ENCODE measurements at regions not wholly inside any gene's neighbourhood (a gene's known extent, or its start where the extent isn't known, plus 50 kb on each side); places are given as distances from the start of the nearest gene placed in this dataset.
A peak's percentile ranks its signal among the peaks of the same experiment; 100 is the strongest.

DNA sequence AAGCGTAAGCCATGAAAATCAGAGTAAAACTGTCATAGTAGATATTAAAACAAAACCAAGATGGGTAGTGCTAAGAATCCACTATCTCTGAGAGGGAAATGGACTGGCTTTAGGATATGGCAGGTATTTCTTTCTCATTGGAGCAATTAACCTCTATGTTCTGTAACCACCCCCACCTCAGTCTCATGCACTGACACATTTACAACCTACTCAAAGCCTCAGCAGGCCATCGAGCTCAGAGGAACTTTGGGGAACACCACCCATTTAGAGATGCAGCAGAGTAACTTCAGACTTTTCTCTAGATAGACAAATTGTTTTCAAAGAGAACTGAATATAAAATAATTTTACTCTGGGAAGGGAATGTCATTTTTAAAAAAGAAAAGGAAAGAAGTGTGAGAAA is 615.8 kb upstream of the ZFHX3 start:
- FAIRE-seq: no peak

DNA sequence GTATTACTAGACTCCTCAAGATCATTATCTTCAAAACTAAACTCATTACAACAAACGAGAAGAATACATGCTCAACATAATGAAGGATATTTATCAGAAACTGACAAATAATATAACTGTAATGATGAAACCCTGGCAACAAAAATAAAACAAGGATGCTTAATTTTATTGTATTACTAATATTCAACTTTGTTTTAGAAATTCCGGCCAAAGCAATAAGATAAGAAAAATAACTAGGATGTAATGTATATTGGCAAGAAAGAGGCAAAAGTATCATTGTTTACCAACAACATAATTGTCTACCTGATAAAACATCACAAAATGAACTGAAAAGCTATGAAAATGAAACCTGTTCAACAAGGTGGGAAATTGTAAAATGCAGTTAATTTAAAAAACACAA is 588.3 kb upstream of the ZFHX3 start:
- no peak for FAIRE-seq

DNA sequence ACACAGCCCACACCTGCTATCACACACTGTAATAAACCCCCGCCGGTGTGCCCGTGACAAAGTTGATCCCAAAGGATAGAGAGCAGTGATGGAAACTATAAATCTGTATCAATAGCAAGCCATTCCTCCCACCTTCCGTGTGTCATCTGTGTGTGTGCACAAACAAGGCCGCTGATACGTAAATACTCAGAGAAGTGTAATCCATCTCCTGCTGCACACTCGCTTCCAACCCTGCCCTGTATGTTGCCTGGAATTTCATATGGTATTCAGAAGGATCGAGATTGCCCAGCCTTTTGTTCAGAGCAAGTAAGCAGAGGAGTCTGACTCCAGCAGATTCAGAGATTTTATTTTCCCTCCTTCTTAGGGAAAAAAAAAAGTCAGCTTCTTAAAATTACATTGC is 581.1 kb upstream of the ZFHX3 start:
- no peak for FAIRE-seq

DNA sequence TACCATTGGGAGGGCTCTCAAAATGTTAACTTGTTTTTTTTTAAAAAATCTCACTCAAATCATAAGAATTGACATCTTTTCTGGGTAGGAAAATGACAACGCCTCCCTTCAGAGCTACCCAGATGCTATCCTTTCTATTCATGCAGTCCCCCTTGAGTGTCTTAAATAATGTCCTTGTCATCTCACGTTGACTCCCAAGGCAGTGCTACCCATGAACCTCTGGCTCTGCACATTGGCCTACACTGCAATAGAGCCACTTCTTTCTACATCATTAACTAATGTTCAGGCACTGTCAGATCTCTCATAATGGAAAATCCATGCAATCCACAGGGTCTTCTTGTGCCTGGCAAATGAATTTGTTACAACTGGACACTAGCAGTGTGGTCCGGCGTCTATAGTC is 569.8 kb upstream of the ZFHX3 start:
- no peak for FAIRE-seq

DNA sequence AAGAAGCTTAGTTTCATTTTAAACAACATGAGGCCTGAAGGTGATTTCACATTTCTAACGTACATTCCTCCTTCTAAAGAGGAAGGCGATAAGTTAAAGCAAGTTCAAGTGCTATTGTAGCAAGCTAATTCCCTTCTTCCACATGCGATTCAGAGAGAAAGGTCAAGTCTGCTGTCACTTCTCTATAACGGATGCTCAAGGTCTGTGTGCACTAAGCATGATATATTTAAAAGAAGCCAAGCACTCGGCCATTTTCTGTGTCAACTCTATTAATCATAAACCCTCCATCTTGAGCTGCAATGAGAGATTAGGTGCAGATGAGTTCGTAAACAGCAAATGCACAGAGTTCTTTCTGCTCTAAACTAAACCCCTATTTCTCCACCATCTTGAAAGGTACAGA is 568.8 kb upstream of the ZFHX3 start:
- no peak for FAIRE-seq

DNA sequence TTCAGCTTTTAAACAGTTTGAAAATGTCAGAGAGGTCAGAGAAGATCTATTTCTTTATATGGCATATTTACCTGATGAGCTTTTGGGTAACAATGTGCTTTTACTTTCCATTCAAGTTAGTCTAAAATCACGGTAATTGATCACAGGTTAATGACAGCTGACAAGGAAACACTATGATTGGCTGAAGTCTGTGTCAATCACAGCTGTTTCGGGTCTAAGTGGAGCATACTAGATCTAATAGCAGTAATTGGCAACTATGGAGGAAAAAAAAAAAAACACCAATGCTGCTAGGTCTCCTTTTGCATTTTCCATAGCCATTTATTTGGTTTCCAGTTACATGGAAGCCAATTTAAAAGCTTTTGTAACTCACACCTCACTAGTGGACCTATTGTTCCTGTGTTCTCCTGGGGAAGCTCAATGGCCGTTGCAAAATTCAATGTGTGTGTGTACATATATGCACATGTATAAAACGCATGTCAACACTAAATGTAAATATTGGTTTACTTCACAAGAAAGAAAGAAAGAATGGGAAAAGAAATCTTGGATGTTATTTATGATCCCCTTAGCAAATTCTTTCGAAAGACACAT is 568.3 kb upstream of the ZFHX3 start:
- no peak for FAIRE-seq

DNA sequence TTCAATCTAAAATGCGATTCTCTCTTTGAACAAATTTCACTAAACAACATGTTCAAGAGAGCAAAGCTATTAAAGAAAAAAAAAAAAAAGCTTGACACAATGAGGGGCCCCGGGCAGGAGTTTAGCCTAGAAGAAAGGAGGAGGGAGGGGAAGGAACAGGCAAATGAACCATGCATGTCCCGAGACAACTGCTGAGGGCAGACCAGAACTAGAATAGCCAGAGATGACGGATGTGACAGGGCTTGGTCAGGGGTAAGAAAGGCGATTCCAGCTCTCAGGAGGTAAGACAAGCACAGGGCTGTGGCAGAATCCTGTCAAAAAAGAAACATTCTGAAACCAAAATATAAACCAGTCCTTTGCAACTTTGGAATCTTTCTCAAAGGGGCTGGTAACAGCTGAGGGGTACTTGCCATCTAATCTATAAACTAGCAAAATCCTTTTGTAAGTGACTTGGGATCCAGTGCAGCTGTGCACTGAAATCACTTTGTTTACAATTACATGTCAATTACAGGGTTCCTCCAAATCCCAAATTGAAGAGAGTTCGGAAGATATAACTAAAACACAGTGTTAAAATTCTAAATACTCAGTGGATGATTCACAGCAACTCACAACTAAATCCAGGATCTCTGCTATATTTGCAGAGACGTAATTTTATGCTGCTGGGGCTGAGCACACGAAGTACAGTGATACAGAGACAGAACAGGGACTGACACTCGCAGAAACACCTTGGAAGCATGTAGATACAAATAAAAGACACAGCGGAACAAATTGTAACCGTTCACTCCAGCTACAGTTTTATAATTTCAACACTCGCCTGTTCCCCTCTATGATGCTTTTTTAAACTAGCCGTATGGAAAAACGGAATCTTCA is 567.4 kb upstream of the ZFHX3 start:
- FAIRE-seq: no peak

DNA sequence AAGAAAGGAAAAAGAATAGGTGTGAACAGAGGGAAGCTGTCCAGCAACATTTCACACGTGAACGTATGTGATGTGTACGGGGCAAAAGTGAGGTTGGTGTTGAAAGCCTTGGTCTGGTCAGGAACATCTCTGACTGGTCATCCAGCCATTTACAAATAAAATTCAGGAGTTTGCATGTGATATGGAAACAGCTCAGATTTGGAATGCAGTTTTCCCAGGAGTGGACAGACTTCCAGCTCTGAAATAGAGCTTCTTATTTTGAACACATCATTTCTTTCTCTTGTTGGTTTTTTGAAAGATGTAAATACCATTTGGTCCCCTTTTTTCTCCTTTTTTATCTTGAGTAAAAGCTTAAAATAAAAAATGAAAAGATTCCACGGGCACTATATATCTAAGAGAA is 566.2 kb upstream of the ZFHX3 start:
- no peak for FAIRE-seq

DNA sequence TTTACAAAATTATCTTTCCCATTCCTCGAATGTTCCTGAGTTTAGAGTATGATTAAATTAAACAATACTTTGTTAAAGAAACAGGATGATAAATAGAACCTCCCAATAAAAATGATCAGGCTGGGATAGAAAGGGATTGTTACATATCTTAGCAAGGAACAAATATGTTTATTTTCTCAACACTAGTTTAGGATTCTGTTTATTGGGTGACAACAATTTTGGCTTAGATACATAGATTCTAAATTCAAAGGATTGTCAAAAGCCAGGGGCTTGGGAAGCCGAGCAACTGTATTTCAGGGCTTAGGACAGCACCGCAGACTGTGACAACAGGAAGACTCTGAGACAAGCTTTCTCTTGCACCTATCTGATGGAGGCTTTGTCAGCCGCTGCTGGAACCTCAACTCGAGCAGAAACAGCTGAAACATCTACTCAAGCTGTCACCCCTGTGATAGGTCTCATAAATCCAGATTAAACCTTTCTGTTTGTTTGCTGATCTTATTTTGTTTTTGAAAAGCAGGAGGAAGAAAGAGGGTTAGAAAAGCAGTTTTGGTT is 562.8 kb upstream of the ZFHX3 start:
- no peak for FAIRE-seq

DNA sequence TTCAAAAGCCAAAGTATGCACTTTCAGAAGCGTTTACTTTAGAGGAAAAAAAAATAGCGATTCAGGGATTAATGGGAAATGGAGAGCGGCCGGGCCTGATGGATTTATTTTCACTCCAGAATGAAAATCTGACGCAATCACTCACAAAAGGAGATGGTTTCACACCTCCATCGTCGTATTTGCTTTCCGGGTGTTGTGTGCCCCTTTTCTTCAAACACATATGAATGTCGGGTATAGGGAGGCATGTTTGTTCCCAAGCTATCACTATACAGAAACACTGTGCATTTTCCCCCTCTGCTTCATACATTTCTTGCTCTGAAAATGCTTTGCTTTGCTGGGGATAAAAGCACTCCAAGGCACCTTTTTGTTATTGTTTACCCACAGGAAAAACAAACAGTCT is 562.2 kb upstream of the ZFHX3 start:
- FAIRE-seq: no peak

DNA sequence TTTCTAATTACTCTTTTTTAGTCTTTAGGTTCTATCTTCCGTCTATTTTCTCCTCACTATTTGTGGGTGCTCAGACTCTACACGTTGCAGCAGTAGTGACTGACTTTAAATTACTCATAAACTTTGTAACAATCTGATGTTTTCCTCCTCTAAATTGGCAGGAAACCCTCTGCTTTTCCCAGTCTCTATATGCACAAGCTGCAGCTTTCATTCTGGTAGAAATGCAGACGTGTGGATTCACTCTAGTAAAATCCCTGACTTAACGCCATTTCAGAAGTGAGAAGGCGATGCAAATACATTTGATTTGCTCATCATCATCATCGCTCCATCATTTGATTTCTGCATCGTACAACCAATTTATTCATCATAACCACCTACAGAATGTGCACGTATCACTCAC is 561.0 kb upstream of the ZFHX3 start:
- no peak for FAIRE-seq

DNA sequence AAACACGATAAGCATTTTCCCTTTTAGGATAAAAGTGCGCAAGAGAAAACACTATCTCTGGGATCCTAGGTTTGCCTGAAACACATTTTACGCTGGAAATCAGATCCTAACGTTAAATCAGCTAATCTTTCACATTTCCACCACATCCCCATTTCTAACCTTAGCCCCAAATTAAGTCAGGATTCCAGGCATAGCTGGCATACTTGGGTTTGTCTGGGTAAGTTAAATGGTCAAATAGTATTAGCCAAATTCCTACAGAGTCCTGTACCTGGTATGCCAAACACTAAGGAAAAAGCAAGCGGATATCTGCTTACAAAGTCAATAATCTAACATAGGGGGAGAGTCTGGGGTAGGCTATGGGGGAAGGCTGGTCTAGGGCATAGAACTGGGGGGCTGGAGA is 557.4 kb upstream of the ZFHX3 start:
- no peak for FAIRE-seq

DNA sequence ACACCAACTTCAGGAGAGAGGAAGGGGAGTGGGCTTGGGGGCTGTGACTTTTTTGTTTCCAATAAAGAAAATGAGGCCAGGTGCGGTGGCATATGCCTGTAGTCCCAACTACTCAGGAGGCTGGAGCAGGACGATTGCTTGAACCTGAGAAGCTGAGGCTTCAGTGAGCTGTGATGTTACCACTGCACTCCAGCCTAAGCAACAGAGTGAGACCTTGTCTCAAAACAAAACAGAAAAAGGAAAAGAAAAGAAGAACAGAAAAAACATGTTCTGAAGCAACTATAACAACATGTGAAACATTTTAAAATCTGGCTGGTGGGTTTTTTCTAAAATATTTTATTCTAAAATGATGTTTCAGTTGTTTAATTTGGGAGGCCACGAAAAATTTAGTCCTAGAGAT is 554.0 kb upstream of the ZFHX3 start:
- FAIRE-seq: no peak

DNA sequence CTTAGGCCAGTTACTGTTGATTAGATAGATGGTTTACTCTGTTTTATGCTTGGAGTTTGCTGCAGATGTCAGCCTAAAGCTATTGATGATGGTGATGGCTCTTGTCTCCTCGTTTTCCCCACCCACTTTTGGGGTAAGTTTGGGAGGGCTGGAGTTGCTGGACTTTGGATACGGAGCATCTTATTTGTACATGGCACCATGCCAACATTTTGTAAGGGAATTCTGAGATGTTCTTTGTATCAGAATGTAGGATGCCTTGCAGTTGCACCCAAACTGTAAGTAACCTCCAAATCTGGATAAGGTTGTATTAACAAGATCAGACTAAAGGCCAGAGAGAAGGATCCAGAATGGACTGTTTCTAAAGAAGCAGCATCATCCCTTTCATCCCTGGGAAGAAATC is 551.9 kb upstream of the ZFHX3 start:
- no peak for FAIRE-seq

DNA sequence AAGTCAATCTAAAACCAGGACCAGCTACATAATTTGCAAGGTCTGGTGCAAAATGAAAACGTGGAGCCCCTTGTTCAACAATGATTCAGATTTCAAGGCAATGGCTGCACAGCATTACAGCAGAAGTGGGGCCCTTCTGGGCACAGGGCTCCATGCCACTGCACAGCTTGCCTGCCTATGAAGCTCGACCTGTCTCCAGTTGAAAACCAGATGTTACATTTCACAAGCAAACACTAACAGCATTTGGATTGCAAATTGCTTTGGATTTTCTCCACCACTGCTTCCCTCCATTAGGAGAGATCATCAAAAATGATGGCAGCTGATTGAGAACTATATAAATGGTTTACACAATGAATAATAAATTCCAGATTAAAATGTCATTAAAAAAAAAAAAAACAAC is 551.4 kb upstream of the ZFHX3 start:
- FAIRE-seq: no peak

DNA sequence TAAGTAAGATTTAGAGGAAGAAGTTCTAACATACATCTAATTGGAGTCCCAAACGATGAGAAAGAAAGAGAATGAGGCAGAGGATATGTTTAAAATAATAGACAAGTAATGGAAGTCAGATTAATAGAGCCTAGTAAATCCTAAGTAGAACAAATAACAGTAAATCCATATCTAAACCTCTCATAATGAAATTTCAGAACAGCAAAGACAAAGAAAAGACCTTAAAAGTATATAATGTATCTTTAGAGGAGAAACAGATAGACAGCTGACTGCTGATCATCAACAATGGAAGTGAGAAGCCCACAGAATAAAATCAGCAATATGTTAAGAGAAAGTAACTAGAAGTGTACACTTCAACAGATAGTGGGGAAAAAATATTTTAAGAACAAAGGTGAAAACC is 536.2 kb upstream of the ZFHX3 start:
- no peak for FAIRE-seq

DNA sequence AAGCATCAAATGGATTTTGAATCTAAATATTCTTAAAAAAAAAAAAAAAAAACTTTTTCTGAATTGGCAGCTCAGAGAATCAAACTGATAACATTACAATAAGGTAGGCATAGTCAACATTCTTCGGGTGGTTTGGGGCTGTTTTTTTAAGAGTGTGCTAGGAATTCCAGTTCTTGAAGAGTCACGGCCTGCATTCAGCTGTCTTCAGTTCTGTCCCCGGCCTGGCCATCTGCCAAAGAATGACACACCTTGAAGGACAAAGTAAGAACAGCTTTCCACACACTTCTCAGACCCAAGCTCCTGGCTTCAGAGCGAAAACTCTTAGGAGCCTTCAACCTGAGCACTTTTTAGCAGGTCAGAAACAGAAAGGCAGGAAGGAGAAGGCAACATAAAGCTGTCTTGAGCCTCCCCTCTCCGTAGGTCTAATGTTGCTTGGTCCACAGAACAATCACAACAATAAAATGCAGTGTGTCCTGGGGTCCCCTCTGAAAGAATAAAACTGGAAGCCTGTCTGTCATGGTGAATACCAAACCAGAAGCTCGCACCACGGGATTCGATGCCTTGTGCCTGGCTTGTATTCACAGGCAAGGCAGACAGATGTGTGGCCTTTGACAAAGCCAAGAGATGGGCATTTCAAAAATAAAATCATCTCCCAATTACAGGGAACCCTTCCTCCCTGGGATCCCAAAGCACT is 524.4 kb upstream of the ZFHX3 start:
- no peak for FAIRE-seq

DNA sequence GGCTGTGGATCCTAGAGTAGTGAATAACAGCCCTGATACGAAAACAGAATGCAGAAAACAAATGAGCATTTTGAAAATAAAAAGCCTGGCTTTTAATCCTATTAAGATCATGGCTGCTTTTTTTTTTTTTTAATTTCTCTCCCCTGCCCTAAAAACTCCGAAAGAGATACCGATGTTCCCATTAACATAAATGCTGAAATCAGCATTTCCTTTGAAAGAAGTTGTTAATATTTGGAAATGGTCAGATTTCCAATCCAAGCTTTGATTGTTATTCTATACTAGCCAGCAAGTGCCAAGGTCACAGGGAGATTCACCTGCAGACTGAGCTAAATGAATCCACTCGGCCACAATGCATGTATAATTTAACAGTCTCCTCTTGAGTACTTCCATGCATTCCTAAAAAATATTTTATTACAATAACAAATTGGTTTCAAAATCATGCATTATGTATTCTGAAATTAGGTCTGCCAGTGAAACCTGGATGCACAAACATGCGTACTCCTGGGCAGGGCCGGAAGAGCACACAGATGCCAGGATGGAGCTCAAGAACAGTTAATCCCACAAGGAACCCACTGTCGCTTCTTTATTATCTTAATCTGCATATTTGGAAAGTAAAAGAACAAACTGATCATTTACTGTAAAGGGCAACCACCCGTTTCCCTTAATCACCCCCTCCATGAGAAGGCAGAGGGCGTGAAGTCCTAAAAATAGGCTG is 521.5 kb upstream of the ZFHX3 start:
- FAIRE-seq: no peak

DNA sequence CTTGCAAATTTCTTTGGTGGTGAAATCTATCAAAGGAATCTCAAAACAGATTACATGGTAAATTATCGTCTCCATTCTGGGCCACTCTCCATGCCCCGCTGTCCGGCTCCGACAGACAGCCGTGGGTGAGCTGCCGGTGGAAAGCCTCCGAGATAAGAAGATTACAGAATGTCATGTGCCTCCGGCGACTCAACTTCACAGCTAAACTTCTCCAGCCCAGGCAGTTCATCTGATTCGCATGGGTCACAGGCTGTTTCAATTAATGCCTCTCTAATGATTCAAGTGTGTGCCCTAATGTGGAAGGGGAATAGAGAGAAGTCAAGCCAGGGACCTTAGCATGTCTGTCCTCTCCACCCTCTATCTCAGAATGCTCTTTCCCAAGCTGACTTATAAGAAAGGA is 520.8 kb upstream of the ZFHX3 start:
- no peak for FAIRE-seq

DNA sequence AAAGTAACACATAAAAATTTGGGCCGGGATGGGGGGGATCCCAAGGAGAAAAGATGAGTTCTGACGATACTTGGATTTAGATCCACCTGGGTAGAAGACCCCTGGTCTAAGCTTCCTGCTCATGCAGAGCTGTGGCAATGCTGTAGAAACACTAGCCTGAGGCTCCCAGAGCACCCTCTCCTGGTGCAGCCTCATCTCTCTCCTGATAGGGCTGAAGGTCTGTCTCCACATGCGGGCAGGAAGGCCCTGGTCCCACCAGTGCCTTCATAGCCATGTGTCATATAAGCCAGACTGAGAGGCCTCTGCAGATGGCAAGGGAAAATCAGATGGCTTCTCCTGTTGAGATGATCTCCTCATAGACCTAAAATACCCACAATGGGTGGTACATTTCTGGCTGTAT is 518.0 kb upstream of the ZFHX3 start:
- FAIRE-seq: no peak

DNA sequence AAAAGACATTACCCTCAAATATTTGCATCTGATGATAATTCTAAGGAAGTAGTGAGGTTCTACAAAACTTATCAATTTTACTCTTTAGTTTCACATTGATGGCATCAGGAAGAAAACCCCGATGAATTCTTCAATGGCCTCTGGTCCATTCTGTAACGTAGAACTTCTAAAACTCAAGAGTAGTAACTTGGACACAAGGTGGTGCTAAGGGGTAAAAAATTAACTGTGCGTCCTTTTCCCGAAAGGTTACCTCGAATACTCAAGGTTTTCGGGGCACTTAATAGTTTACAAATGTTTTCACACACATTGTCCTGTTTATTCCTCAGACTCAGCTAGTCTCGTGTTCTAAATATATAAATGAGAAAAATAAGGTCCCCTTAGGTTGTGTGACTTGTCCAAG is 517.3 kb upstream of the ZFHX3 start:
- peak; percentile 68 for FAIRE-seq

DNA sequence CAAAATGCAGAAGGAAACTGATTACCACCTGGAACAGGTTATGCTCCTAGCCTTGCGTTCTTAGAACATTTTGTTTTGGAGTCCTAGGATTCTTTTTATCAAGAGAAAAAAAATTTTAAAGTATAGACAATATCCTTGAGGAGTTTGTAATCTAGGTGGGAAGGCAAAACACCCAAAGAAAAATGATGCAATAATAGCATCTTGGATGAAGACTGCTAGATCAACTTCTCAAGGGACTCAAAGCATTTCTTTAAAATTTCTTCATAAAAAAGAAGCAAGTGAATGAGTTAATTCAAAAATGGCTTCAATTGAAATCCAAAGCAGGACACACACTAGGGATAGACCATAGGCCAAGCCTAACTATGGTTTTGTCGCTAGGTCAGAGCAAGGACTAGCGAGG is 515.8 kb upstream of the ZFHX3 start:
- FAIRE-seq: no peak

DNA sequence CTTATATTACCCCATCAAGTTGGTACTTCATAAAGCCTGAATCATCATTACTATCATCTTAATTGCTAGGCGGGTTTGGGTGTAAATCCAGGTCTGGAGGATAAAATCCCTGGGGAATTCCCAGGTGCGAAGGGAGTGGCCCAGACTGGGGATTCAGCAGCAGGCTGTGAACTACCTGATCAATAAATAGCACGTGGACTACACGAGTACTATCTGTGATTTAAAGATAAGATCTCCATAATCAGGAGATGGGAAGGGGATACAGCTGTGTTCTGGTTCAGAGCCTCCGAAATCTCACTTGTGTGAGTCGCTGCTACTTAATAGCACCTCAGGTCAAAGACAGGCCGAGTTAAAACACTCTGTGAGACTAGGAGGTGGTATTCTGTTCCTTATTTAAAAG is 512.6 kb upstream of the ZFHX3 start:
- FAIRE-seq: no peak
